ENCODE measurements at regions not wholly inside any gene's neighbourhood (a gene's known extent, or its start where the extent isn't known, plus 50 kb on each side); places are given as distances from the start of the nearest gene placed in this dataset.

- no peak for TF ChIP-seq ELF1 (IDR thresholded peaks at IDR 0.05; ENCODE audit: borderline replicate concordance, low read depth)
- TF ChIP-seq SRF (IDR thresholded peaks at IDR 0.05; ENCODE audit: low read depth), result no peak
- TF ChIP-seq ZNF274 (IDR thresholded peaks at IDR 0.05; ENCODE audit: low read depth, low read length), result no peak
- TF ChIP-seq POLR2AphosphoS5 (IDR thresholded peaks at IDR 0.05; ENCODE audit: low read depth, low read length), result no peak
Measured at GRCh38 chr12:115408642-115409041, 724.7 kb upstream of the TBX3 start (continued).

GRCh38 chr12:115407723-115408122 is 723.7 kb upstream of the TBX3 start:
- Histone ChIP-seq H3K27me3 (ENCODE audit: insufficient read depth, low read length) (no peaks in the 10 kb centered on the region; the same call in 1 of the 2 replicates), H3K9ac (ENCODE audit: low read length) (no peak overlapping the region), H2AFZ (ENCODE audit: low read depth, low read length, poor library complexity, severe bottlenecking) (no peak overlapping the region), H3K4me3 (replicated peaks in 1 of 2; ENCODE audit: low read depth in 1 of 2, low read length in 2 of 2) (no peak overlapping the region), H3K9me2 (ENCODE audit: insufficient read depth) (no peaks in the 10 kb centered on the region), H3K79me2 (ENCODE audit: insufficient read depth, low read length) (no peaks in the 10 kb centered on the region), H3K4me2 (ENCODE audit: low read length) (no peak overlapping the region), H3K9me3 (ENCODE audit: control insufficient read depth in 1 of 2, insufficient read depth in 1 of 2, low read depth in 1 of 2, low read length in 2 of 2) (no peaks in the 10 kb centered on the region), H3K27ac (ENCODE audit: low read depth, low read length) (no peak overlapping the region), H4K20me1 (ENCODE audit: insufficient read depth) (no peaks in the 10 kb centered on the region), H3K36me3 (ENCODE audit: control insufficient read depth in 1 of 2, insufficient read depth in 2 of 2, low read length in 2 of 2) (no peaks in the 10 kb centered on the region), H3K4me1 (ENCODE audit: control insufficient read depth in 1 of 2, insufficient read depth in 2 of 2, low read length in 2 of 2) (0 out of 4 replicates have a peak, but pooled peaks cover 0 to 4% of the 10 kb centered on the region in 2 experiments)
- ChIA-PET CTCF (no interaction called here), POLR2A (no interaction called here), RAD21 (ENCODE audit: low non-redundant PET in 1 of 2, low total read pairs in 2 of 2, uncharacterized antibody in 2 of 2, unreplicated experiment in 2 of 2) (no interaction called here)
- intact Hi-C loops (cut with micrococcal nuclease), result no loop called here
- BruUV-seq (replicated peaks), result no TSS peak
- no peak for DNase-seq (ENCODE audit: low read depth, low spot score)
- no peak for ATAC-seq
- no peak for TF ChIP-seq SRF (IDR thresholded peaks at IDR 0.05; ENCODE audit: low read depth)
- TF ChIP-seq YY1 (IDR thresholded peaks at IDR 0.05; ENCODE audit: extremely low read depth, insufficient replicate concordance, low read depth, low read length), result no peak
- TF ChIP-seq SP1 (IDR thresholded peaks at IDR 0.05; ENCODE audit: low read depth), result no peak
- no peak for TF ChIP-seq ELF1 (IDR thresholded peaks at IDR 0.05; ENCODE audit: borderline replicate concordance, low read depth)
- TF ChIP-seq SIN3A (IDR thresholded peaks at IDR 0.05; ENCODE audit: low read depth), result no peak
- no peak for TF ChIP-seq CBX3 (IDR thresholded peaks at IDR 0.05; ENCODE audit: low read depth)
- no peak for TF ChIP-seq ZNF274 (IDR thresholded peaks at IDR 0.05; ENCODE audit: low read depth, low read length)
- TF ChIP-seq MAX (IDR thresholded peaks at IDR 0.05), result no peak
- no peak for TF ChIP-seq CEBPB (IDR thresholded peaks at IDR 0.05; ENCODE audit: low read depth)
- no peak for TF ChIP-seq JUND (IDR thresholded peaks at IDR 0.05)
- TF ChIP-seq, protein P1, sequence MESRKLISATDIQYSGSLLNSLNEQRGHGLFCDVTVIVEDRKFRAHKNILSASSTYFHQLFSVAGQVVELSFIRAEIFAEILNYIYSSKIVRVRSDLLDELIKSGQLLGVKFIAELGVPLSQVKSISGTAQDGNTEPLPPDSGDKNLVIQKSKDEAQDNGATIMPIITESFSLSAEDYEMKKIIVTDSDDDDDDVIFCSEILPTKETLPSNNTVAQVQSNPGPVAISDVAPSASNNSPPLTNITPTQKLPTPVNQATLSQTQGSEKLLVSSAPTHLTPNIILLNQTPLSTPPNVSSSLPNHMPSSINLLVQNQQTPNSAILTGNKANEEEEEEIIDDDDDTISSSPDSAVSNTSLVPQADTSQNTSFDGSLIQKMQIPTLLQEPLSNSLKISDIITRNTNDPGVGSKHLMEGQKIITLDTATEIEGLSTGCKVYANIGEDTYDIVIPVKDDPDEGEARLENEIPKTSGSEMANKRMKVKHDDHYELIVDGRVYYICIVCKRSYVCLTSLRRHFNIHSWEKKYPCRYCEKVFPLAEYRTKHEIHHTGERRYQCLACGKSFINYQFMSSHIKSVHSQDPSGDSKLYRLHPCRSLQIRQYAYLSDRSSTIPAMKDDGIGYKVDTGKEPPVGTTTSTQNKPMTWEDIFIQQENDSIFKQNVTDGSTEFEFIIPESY (IDR thresholded peaks at IDR 0.05; ENCODE audit: extremely low read depth, insufficient replicate concordance, low read length), result no peak
- TF ChIP-seq, protein P2, sequence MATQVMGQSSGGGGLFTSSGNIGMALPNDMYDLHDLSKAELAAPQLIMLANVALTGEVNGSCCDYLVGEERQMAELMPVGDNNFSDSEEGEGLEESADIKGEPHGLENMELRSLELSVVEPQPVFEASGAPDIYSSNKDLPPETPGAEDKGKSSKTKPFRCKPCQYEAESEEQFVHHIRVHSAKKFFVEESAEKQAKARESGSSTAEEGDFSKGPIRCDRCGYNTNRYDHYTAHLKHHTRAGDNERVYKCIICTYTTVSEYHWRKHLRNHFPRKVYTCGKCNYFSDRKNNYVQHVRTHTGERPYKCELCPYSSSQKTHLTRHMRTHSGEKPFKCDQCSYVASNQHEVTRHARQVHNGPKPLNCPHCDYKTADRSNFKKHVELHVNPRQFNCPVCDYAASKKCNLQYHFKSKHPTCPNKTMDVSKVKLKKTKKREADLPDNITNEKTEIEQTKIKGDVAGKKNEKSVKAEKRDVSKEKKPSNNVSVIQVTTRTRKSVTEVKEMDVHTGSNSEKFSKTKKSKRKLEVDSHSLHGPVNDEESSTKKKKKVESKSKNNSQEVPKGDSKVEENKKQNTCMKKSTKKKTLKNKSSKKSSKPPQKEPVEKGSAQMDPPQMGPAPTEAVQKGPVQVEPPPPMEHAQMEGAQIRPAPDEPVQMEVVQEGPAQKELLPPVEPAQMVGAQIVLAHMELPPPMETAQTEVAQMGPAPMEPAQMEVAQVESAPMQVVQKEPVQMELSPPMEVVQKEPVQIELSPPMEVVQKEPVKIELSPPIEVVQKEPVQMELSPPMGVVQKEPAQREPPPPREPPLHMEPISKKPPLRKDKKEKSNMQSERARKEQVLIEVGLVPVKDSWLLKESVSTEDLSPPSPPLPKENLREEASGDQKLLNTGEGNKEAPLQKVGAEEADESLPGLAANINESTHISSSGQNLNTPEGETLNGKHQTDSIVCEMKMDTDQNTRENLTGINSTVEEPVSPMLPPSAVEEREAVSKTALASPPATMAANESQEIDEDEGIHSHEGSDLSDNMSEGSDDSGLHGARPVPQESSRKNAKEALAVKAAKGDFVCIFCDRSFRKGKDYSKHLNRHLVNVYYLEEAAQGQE (IDR thresholded peaks at IDR 0.05; ENCODE audit: low read depth), result no peak
- TF ChIP-seq, protein P3, sequence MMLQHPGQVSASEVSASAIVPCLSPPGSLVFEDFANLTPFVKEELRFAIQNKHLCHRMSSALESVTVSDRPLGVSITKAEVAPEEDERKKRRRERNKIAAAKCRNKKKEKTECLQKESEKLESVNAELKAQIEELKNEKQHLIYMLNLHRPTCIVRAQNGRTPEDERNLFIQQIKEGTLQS (IDR thresholded peaks at IDR 0.05), result no peak
- no peak for TF ChIP-seq POLR2AphosphoS5 (IDR thresholded peaks at IDR 0.05; ENCODE audit: low read depth, low read length)
- no peak for TF ChIP-seq ZFX (IDR thresholded peaks at IDR 0.05)
- no peak for TF ChIP-seq RAD21 (IDR thresholded peaks at IDR 0.05; ENCODE audit: low read depth)
- TF ChIP-seq EZH2 (IDR thresholded peaks at IDR 0.05), result no peak
- no peak for TF ChIP-seq EZH2phosphoT487 (IDR thresholded peaks at IDR 0.05; ENCODE audit: borderline replicate concordance)

Measured in HCT116 (cell line).